Lower leg skin (tissue), 4 donors: ENCODE measurements at regions not wholly inside any gene's neighbourhood (a gene's known extent, or its start where the extent isn't known, plus 50 kb on each side); places are given as distances from the start of the nearest gene placed in this dataset.

Source experiments
- DNase-seq, 2 donors: peaks; one replicate each; pipeline ENCODE4 v3.0.0-alpha.2; 2019; ENCODE audit warnings: low spot score in 2 of 2
- H3K4me3 ChIP-seq: fragments of 200-600 bp; sonication (generic); 2 replicates; pipeline ENCODE4 v1.5.1; 2017; ENCODE audit warnings: mild to moderate bottlenecking, low read depth; ENCODE audit not compliant: poor library complexity, severe bottlenecking
- POLR2A ChIP-seq, 2 donors: fragments of 450-650 bp; IDR thresholded peaks; one replicate each; pipeline ENCODE4 v1.6.1; 2016 to 2017; ENCODE audit warnings: antibody characterized with exemption in 2 of 2, mild to moderate bottlenecking in 1 of 2, moderate library complexity in 1 of 2
- WGBS, 2 donors: methylation state at CpG; one replicate each; pipeline ENCODE4 v1.1.5; 2018; 5-methylcytosine and 5-hydroxymethylcytosine counted together
- intact Hi-C: fragments of 100-400 bp; cut with DNase I; formaldehyde crosslinking; loops from one replicate; pipeline ENCODE4 v1.15.0; 2023; ENCODE audit warnings: low total_unique reads
- TF ChIP-seq, protein P1 (sequence below), 3 donors: fragments of 450-650 bp; IDR thresholded peaks; one replicate each; pipeline ENCODE4 v1.5.1; 2016; ENCODE audit warnings: antibody characterized with exemption in 3 of 3, mild to moderate bottlenecking in 3 of 3, moderate library complexity in 2 of 3

DNA sequence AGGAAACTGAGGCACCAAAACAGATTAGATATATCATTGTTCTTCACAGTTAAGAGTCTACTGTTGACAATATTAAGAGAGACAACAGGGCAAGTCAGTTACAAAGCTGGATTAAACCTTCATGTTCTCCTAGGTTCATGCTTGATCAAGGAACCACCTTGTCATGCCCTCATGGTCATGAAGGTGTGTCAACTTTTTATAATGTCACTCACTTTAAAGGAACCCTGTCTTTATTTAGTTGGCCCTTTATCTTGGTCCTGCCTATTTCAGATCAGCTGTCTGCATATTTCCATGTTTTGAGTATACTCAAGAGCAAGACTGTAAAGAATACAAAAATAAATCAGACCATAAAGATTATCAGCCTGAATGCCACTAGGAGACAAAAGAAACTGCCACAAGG is 140.2 kb upstream of the FAM241A start:
- no peak overlapping the region for H3K4me3 ChIP-seq
- DNase-seq = no peak
- intact Hi-C loops = no loop called here
- TF ChIP-seq, protein P1, sequence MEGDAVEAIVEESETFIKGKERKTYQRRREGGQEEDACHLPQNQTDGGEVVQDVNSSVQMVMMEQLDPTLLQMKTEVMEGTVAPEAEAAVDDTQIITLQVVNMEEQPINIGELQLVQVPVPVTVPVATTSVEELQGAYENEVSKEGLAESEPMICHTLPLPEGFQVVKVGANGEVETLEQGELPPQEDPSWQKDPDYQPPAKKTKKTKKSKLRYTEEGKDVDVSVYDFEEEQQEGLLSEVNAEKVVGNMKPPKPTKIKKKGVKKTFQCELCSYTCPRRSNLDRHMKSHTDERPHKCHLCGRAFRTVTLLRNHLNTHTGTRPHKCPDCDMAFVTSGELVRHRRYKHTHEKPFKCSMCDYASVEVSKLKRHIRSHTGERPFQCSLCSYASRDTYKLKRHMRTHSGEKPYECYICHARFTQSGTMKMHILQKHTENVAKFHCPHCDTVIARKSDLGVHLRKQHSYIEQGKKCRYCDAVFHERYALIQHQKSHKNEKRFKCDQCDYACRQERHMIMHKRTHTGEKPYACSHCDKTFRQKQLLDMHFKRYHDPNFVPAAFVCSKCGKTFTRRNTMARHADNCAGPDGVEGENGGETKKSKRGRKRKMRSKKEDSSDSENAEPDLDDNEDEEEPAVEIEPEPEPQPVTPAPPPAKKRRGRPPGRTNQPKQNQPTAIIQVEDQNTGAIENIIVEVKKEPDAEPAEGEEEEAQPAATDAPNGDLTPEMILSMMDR (IDR thresholded peaks at IDR 0.05) = no peak
- TF ChIP-seq POLR2A (IDR thresholded peaks at IDR 0.05) = no peak

DNA sequence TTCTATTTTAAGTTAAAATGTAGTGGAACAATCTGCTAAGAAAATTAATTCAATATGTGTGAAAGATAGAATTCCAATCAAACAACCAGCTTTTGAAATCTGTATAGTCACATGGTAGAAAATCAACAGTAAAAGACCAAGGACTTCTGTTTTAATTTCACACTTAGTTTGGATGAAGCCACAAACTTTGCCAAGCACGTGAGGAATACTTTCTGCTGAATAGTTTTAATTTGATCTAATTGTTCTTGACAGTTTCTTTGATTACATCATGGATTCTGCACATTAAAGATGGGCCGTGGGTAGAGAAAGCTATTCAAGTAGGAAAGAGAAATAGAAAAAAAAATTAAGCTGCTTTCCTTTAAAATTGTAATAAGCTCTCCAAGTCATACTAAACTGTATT is 137.9 kb upstream of the FAM241A start:
- H3K4me3 ChIP-seq = no peak overlapping the region
- intact Hi-C loops = no loop called here
- TF ChIP-seq, protein P1 (IDR thresholded peaks at IDR 0.05) = no peak
- TF ChIP-seq POLR2A (IDR thresholded peaks at IDR 0.05) = no peak
- 38% methylated on average over 2 of the region's 2 CpGs for WGBS, 2 donors
- DNase-seq = no peak

DNA sequence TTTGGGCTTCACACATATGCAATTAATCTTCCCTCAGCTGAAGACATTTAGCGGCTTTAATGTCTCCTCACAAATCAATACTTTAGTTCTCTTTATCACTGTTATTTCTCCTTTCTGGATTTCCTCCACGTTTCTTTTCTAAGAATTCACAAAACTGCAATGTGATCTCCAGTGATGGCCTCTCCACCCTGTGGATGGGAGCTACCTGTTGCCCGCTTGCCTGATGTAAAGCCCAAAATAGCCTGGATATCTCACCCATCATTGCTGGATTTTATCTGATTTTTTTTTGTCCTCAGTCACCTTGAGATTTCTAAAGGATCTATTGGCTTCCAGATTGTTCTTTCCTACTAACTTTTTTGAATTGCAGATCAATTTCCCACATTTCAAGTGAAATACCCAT is 129.3 kb upstream of the FAM241A start:
- WGBS, 2 donors = 68 to 80% methylated on average over 3 of the region's 3 CpGs
- intact Hi-C loops = no loop called here

GRCh38 chr4:112023402-112023950 is 121.8 kb upstream of the FAM241A start:
- no peak for TF ChIP-seq POLR2A (IDR thresholded peaks at IDR 0.05)
- TF ChIP-seq, protein P1 (IDR thresholded peaks at IDR 0.05) = no peak
- DNase-seq = no peak
- 76% methylated on average over 2 of the region's 2 CpGs for WGBS, 2 donors
- H3K4me3 ChIP-seq = no peak overlapping the region
- intact Hi-C loops = no loop called here

More for the DNA sequence above, 129.3 kb upstream of the FAM241A start:
- TF ChIP-seq POLR2A (IDR thresholded peaks at IDR 0.05) = no peak
- TF ChIP-seq, protein P1 (IDR thresholded peaks at IDR 0.05) = no peak
- H3K4me3 ChIP-seq = no peak overlapping the region
- DNase-seq = no peak

GRCh38 chr4:112026058-112026457 is 119.2 kb upstream of the FAM241A start:
- intact Hi-C loops = no loop called here
- 71 to 78% methylated on average over 1 of the region's 1 CpG for WGBS, 2 donors
- DNase-seq = no peak
- no peak overlapping the region for H3K4me3 ChIP-seq
- TF ChIP-seq POLR2A (IDR thresholded peaks at IDR 0.05) = no peak
- TF ChIP-seq, protein P1 (IDR thresholded peaks at IDR 0.05) = no peak

DNA sequence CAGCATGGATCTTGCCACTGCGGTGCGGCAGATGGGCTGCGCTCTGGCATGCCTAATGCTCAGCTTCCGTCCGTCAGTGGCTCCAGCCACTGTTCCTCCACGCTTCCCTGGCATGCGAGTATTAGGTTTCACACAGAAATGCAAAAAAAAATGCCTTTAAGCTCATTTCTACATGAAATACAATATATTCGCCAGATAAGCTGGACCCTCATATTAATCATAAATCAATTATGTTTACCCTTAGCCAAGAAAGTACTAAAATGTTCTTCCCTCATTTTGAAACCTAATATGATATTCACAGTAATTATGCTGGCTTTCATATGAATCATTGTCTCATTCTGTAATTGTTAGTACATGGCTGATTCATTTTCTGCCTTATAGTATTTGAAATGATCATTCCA is 115.5 kb upstream of the FAM241A start:
- intact Hi-C loops = no loop called here
- TF ChIP-seq POLR2A (IDR thresholded peaks at IDR 0.05) = no peak
- TF ChIP-seq, protein P1 (IDR thresholded peaks at IDR 0.05) = no peak
- H3K4me3 ChIP-seq = no peak overlapping the region
- no peak for DNase-seq
- WGBS, 2 donors = 40 to 53% methylated on average over 8 of the region's 8 CpGs
